GM23338 (cell line): ENCODE measurements at regions not wholly inside any gene's neighbourhood (a gene's known extent, or its start where the extent isn't known, plus 50 kb on each side); places are given as distances from the start of the nearest gene placed in this dataset.

Source experiments
- ATAC-seq: fragments of 200-7000 bp; cut with Tn5 transposase; 3 replicates; pipeline ENCODE4 v1.9.1; 2020
- DNase-seq: peaks from one replicate; pipeline ENCODE4 v3.0.0-alpha.2; 2015; ENCODE audit warnings: low spot score
- H2AFZ ChIP-seq: fragments of 200-600 bp; sonication (generic); 2 replicates; pipeline ENCODE4 v1.8.0; 2016; ENCODE audit warnings: antibody characterized with exemption, mild to moderate bottlenecking, moderate library complexity
- H3F3A ChIP-seq: fragments of 200-600 bp; sonication (generic); replicated peaks from 2 replicates; pipeline ENCODE4 v1.8.0; 2017; ENCODE audit warnings: antibody characterized with exemption, mixed run types, low read depth
- H3K27ac ChIP-seq: fragments of 200-600 bp; sonication (generic); 2 replicates; pipeline ENCODE4 v1.6.1; 2016; ENCODE audit warnings: low read depth
- H3K27me3 ChIP-seq: fragments of 200-600 bp; sonication (generic); 2 replicates; pipeline ENCODE4 v1.8.0; 2016; ENCODE audit warnings: mild to moderate bottlenecking, mixed run types, moderate library complexity; ENCODE audit not compliant: insufficient read depth
- H3K36me3 ChIP-seq: fragments of 200-600 bp; sonication (generic); 2 replicates; pipeline ENCODE4 v1.8.0; 2016; ENCODE audit warnings: mild to moderate bottlenecking; ENCODE audit not compliant: insufficient read depth
- H3K4me1 ChIP-seq: fragments of 200-600 bp; sonication (generic); 2 replicates; pipeline ENCODE4 v1.8.0; 2016; ENCODE audit warnings: mild to moderate bottlenecking, moderate library complexity; ENCODE audit not compliant: insufficient read depth
- H3K4me2 ChIP-seq: fragments of 200-600 bp; sonication (generic); 2 replicates; pipeline ENCODE4 v1.7.1; 2017; ENCODE audit warnings: mixed run types
- H3K4me3 ChIP-seq: fragments of 200-600 bp; sonication (generic); 2 replicates; pipeline ENCODE4 v1.6.1; 2016; ENCODE audit warnings: mixed run types
- H3K79me2 ChIP-seq: fragments of 200-600 bp; sonication (generic); replicated peaks from 2 replicates; pipeline ENCODE4 v1.8.0; 2017; ENCODE audit warnings: mild to moderate bottlenecking; ENCODE audit not compliant: insufficient read depth
- H3K9me2 ChIP-seq: fragments of 200-600 bp; sonication (generic); 2 replicates; pipeline ENCODE4 v1.8.0; 2017; ENCODE audit not compliant: insufficient read depth
- H4K20me1 ChIP-seq: fragments of 200-600 bp; sonication (generic); replicated peaks from 2 replicates; pipeline ENCODE4 v1.8.0; 2017; ENCODE audit warnings: mild to moderate bottlenecking; ENCODE audit not compliant: insufficient read depth
- H3K27ac Mint-ChIP-seq: 2 replicates; pipeline ENCODE4 v1.8.0; 2020; ENCODE audit warnings: inconsistent platforms, mild to moderate bottlenecking, moderate library complexity, mixed read lengths
- H3K27me3 Mint-ChIP-seq: 3 replicates; pipeline ENCODE4 v1.8.0; 2022; ENCODE audit warnings: low read depth, mild to moderate bottlenecking, moderate library complexity, mixed read lengths, inconsistent platforms; ENCODE audit not compliant: insufficient read depth, poor library complexity
- H3K36me3 Mint-ChIP-seq: 3 replicates; pipeline ENCODE4 v1.8.0; 2021; ENCODE audit warnings: low read depth, mild to moderate bottlenecking, inconsistent platforms, moderate library complexity, mixed read lengths
- H3K4me1 Mint-ChIP-seq: 3 replicates; pipeline ENCODE4 v1.8.0; 2020; ENCODE audit warnings: mild to moderate bottlenecking, inconsistent platforms, mixed read lengths
- H3K4me3 Mint-ChIP-seq: 3 replicates; pipeline ENCODE4 v1.8.0; 2021; ENCODE audit warnings: moderate library complexity, mild to moderate bottlenecking, inconsistent platforms, mixed read lengths
- H3K9me3 Mint-ChIP-seq: 3 replicates; pipeline ENCODE4 v1.8.0; 2020; ENCODE audit warnings: moderate library complexity, mild to moderate bottlenecking, inconsistent platforms, mixed read lengths
- ETS1 ChIP-seq: IDR thresholded peaks from 2 replicates; pipeline ENCODE4 v1.6.1; 2016; ENCODE audit warnings: antibody characterized with exemption
- EZH2 ChIP-seq: fragments of 200-600 bp; sonication (generic); IDR thresholded peaks from one replicate; pipeline ENCODE4 v1.8.0; 2017; ENCODE audit warnings: antibody characterized with exemption, mild to moderate bottlenecking, low read depth; ENCODE audit not compliant: unreplicated experiment
- EZH2phosphoT487 ChIP-seq: fragments of 200-600 bp; sonication (generic); IDR thresholded peaks from one replicate; pipeline ENCODE4 v1.8.1; 2018; ENCODE audit warnings: antibody characterized with exemption; ENCODE audit not compliant: unreplicated experiment
- JUNB ChIP-seq: IDR thresholded peaks from one replicate; pipeline ENCODE4 v1.6.1; 2016; ENCODE audit warnings: antibody characterized with exemption; ENCODE audit not compliant: unreplicated experiment
- POLR2AphosphoS5 ChIP-seq: IDR thresholded peaks from 2 replicates; pipeline ENCODE4 v1.6.1; 2016; ENCODE audit warnings: antibody characterized with exemption, low read depth
- REST ChIP-seq: IDR thresholded peaks from one replicate; pipeline ENCODE4 v1.6.1; 2018; ENCODE audit warnings: antibody characterized with exemption; ENCODE audit not compliant: unreplicated experiment
- ZNF114 ChIP-seq: fragments of 250-450 bp; sonication (Bioruptor Pico); IDR thresholded peaks from 2 replicates; pipeline ENCODE4 v1.5.0; 2020; ENCODE audit warnings: mild to moderate bottlenecking, moderate library complexity
- ZNF331 ChIP-seq: fragments of 250-450 bp; sonication (Bioruptor Pico); IDR thresholded peaks from 2 replicates; pipeline ENCODE4 v1.5.0; 2020; ENCODE audit warnings: low read depth, mild to moderate bottlenecking, moderate library complexity

GRCh38 chr2:41785251-41786022, 262.4 kb upstream of the PKDCC start (continued):
- no peak for TF ChIP-seq ZNF331
- no peak for TF ChIP-seq ZNF114 (CRISPR knock-in tag)
- no peak for TF ChIP-seq EZH2phosphoT487
- no peak for TF ChIP-seq ETS1
- no peak for TF ChIP-seq EZH2
- TF ChIP-seq POLR2AphosphoS5: no peak
- no peak for TF ChIP-seq JUNB

GRCh38 chr2:41791523-41791922, 256.3 kb upstream of the PKDCC start:
- Mint-ChIP-seq H3K27ac (no peak overlapping the region), H3K27me3 (peaks cover 4% of the 10 kb centered on the region), H3K4me1 (no peaks in the 10 kb centered on the region), H3K36me3 (no peaks in the 10 kb centered on the region), H3K4me3 (no peak overlapping the region), H3K9me3 (no peaks in the 10 kb centered on the region)
- no peaks in the 10 kb centered on the region for H3K79me2 ChIP-seq
- DNase-seq (peak; percentile 60), ATAC-seq (peak; percentile 28; the same call in 1 of the 3 replicates)
- H3K9me2 ChIP-seq: peaks cover 6% of the 10 kb centered on the region; the same call in 1 of the 2 replicates
- no peaks in the 10 kb centered on the region for H3K27me3 ChIP-seq
- H2AFZ ChIP-seq: no peak overlapping the region
- TF ChIP-seq POLR2AphosphoS5 (no peak), REST (peak; percentile 95)
- H3K27ac ChIP-seq: no peak overlapping the region
- no peaks in the 10 kb centered on the region for H3F3A ChIP-seq
- no peaks in the 10 kb centered on the region for H3K4me1 ChIP-seq
- no peak overlapping the region for H3K4me3 ChIP-seq
- no peak overlapping the region for H3K4me2 ChIP-seq
- H4K20me1 ChIP-seq: no peaks in the 10 kb centered on the region
- no peaks in the 10 kb centered on the region for H3K36me3 ChIP-seq

DNA sequence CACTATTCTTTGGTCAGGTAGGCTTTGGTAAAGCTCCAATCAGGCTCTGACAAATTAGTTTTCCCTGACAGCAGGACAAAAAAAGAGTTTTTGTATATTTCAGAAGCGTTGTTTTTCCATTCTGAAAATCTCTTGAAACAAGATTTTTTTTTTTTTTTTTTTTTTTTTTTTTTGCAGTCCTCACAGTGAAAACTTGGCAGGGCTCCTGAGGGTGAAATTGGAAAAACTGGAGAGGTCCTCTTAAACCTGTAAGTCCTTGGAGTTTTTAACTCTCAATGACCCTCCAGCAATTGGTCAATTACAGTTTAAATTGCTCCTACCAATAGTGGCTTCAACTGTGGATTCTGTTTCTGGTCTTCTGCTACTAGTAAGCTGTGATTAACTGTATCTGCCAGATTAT, 244.5 kb upstream of the PKDCC start:
- Histone ChIP-seq H3K36me3 (no peaks in the 10 kb centered on the region), H3K79me2 (no peaks in the 10 kb centered on the region), H3K27me3 (no peaks in the 10 kb centered on the region), H3K4me3 (no peak overlapping the region), H3K27ac (no peak overlapping the region), H2AFZ (no peak overlapping the region), H3K4me1 (no peaks in the 10 kb centered on the region), H3K9me2 (no peaks in the 10 kb centered on the region), H3F3A (no peaks in the 10 kb centered on the region), H3K4me2 (no peak overlapping the region), H4K20me1 (no peaks in the 10 kb centered on the region)
- Mint-ChIP-seq H3K9me3 (peaks cover 16% of the 10 kb centered on the region), H3K27me3 (peaks cover 2% of the 10 kb centered on the region), H3K4me1 (no peaks in the 10 kb centered on the region), H3K36me3 (peaks cover 6% of the 10 kb centered on the region; the same call in 2 of the 3 replicates), H3K4me3 (no peak overlapping the region), H3K27ac (no peak overlapping the region)
- DNase-seq (no peak), ATAC-seq (no peak)
- no peak for TF ChIP-seq POLR2AphosphoS5
- no peak for TF ChIP-seq ZNF114 (CRISPR knock-in tag)
- no peak for TF ChIP-seq ZNF331
- TF ChIP-seq ETS1: no peak
